ENCODE measurements at regions not wholly inside any gene's neighbourhood (a gene's known extent, or its start where the extent isn't known, plus 50 kb on each side); places are given as distances from the start of the nearest gene placed in this dataset.

- no peak for DNase-seq (ENCODE audit: low read depth in 4 of 4, low spot score in 3 of 4)
Observed at GRCh38 chr3:3579658-3580057, 219.6 kb upstream of the LRRN1 start.

DNA sequence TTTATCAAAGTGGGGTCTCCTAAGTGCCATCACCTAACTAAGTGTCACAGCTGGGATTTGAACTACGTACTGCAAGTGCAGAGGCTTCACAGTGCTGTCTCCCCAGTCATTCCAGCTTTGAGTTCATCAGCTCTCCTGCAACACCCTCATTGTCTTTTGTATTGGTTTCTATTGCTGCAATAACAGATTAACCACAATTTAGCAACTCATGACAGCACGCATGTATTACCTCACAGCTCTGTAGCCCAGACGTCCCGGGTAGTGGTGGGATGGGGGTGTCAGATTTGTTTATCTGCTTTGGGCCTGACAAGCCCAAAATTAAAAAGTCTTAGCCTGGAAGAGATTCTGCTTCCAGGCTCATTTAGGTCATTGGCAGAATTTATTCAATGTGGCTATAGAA is 220.5 kb upstream of the LRRN1 start:
- no peak for DNase-seq (ENCODE audit: low read depth in 4 of 4, low spot score in 3 of 4)

DNA sequence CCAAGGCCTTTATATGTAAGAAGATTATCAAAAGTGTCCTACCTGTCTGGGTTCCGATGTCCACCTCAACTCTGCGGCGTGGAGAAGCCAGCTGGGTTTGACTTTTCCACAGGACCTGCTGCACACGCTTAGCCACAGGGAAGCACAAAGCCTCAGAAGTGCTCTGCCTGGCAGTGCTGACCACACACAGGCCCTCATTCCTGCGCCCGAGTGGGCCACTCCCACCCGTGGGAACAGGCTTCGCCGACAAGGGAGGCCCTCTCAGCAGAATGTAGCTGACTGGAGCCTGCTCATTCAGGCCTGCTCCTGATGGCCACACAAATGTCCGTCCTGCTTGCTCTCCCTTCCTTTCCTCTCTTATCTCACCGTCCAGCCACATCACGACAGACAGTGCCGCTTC is 221.4 kb upstream of the LRRN1 start:
- DNase-seq (ENCODE audit: low read depth in 4 of 4, low spot score in 3 of 4): no peak

DNA sequence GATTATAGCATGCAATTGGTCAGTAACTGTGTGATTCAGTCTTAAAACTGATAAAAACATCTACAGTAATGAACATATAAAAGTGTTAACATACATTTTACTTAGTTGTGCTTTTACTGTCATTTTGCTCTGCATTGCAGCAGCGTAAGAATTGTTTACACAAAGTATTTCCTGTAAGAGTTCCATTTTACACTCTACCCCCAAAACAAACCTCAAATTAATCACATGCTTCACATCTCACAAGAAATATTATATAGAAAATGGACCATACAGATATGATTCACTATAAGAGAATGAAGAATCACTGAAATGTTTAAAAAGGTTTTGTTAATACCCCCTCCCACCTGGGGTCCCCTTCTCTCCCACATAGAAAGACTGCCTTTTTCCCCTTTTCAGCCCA is 225.9 kb upstream of the LRRN1 start:
- DNase-seq (ENCODE audit: low read depth in 4 of 4, low spot score in 3 of 4): no peak

DNA sequence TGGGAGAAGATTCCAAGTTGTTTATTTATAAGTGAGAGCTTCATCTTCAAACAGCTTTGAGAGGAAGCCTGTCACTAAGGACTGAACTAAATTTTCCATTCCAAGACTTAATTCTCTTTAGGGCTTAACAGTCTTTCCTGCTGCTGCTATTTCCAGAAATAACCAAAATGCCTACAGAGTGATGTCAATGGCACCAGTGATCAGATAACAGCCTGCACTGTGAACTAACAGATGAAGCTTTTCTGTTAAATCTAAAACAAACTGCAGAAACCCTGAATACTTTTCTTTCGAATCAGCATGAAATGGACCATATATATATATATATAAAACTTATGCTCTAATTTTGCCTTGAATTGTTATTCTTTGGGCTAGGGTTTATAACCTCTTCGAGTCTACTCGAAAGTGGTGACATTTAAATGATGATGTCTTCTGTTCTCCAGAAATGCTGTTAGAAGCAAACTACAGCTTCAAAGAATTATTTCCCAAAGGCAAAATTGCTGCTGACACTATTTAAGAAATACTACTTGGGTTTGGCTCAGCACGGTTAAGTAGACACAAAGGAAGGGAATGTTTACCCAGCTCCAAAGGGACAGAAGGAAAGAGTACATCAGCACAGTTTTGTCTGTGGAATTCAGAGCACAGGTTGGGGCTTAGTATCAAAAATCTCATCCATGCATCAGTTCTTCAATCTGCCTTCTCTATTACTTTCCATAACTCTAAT is 238.5 kb upstream of the LRRN1 start:
- no peak for DNase-seq (ENCODE audit: low read depth in 4 of 4, low spot score in 3 of 4)

GRCh38 chr3:3559786-3560185 is 239.4 kb upstream of the LRRN1 start:
- DNase-seq (ENCODE audit: low read depth in 4 of 4, low spot score in 3 of 4): no peak

- DNase-seq (ENCODE audit: low read depth in 4 of 4, low spot score in 3 of 4): no peak
Observed at GRCh38 chr3:3556078-3556477, 243.2 kb upstream of the LRRN1 start.

DNA sequence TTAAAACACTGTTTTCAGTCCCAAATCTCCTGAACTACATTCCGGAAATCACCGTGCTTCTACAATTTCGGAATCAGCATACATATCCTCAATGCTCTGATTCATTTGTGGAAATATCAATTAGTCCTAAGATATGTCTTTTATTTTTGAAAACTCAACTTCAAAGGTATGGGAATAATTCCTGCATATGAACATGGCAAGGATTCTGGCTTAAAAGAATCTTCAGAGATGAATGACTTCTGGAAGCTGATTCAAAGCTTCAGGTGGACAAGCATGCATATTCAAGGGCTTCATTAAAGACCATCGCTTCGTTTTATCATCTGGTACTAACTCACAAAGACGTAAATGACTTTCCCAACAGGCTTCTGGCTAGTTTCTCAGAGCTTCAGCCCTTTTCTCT is 246.0 kb upstream of the LRRN1 start:
- DNase-seq (ENCODE audit: low read depth in 4 of 4, low spot score in 3 of 4): no peak

- DNase-seq (ENCODE audit: low read depth in 4 of 4, low spot score in 3 of 4): no peak
Observed at GRCh38 chr3:3552761-3553160, 246.5 kb upstream of the LRRN1 start.

DNA sequence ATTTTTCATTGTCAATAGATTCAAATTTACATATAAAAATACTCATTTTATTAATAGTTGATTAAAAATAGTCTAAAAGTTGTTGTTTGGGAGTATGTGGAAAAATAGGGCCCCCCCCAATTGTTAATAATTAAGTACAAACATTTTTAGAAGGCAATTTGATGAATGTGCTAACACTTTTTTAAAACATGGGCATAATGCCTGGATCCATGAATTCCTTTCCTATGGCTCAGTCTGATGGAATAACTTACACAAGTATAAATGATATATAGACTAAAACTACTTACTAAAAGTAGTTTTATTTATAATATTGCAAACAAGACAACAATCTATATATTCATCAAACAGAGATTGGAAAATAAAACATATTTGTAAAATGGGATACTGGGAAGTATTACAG is 247.2 kb upstream of the LRRN1 start:
- no peak for DNase-seq (ENCODE audit: low read depth in 4 of 4, low spot score in 3 of 4)

DNA sequence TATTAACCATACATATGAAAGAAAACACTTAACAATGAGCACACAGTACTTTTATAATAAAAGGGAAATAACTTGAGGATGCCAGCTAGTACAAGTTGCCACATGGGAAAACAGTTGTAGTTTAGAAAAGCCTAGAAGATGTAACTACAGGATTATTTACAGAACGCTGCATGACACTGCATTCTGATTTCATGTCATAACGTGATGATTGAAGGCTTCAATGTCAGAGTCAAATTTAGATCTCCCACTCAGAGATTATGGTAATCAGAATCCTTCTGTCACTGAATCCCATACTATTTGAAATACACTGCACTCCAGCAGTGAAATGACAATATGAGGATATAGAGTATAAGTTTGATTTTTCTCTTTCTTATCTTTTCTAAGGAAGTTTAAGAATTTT is 253.9 kb upstream of the LRRN1 start:
- DNase-seq (ENCODE audit: low read depth in 4 of 4, low spot score in 3 of 4): no peak

GRCh38 chr3:3538451-3538850 is 260.8 kb upstream of the LRRN1 start:
- no peak for DNase-seq (ENCODE audit: low read depth in 4 of 4, low spot score in 3 of 4)

GRCh38 chr3:3532508-3532907 is 266.7 kb upstream of the LRRN1 start:
- DNase-seq (ENCODE audit: low read depth in 4 of 4, low spot score in 3 of 4): no peak

- DNase-seq (ENCODE audit: low read depth in 4 of 4, low spot score in 3 of 4): no peak
Observed at GRCh38 chr3:3531476-3531875, 267.8 kb upstream of the LRRN1 start.

DNA sequence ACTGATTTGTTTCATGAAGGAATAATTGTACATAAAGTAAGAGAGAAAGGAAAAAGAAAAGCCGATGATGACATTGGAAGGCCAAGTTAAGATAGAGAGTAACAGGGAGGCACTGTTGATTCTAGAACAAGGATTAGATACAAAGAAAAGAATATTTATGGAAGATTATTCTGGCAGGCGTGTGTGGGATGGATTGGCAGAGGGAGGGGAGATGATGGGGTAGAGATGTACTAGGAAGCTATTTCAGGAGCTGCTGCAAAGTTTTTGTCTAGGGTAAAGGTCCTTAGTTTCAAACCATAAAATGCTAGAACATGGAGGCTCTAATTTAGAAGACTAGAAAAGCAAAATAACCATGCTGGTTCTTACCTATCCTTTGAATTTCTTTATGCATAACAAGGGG is 280.0 kb upstream of the LRRN1 start:
- DNase-seq (ENCODE audit: low read depth in 4 of 4, low spot score in 3 of 4): no peak

- peak in 1 of 4 donors; percentile 3 for DNase-seq (ENCODE audit: low read depth in 4 of 4, low spot score in 3 of 4)
Observed at GRCh38 chr3:3516996-3517395, 282.2 kb upstream of the LRRN1 start.

GRCh38 chr3:3516384-3516783 is 282.8 kb upstream of the LRRN1 start:
- no peak for DNase-seq (ENCODE audit: low read depth in 4 of 4, low spot score in 3 of 4)

DNA sequence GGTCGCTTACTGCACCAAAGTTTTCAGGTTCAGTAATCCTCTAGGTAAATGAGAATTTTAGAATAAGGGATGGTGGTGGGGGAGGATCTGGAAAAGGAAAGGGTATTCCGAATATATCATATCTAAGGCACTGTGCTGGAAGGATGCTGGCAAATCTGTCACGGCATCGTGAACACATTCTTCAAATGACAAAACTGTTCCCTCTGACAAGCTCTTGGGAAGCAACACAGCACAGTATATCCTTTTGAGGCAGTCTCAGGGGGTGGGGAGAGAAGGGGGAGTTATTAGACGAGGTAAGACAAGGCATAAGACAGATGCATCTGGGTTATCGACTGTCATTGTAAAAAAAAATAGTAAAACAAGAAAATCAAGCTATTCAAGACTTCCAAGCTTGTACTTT is 289.6 kb upstream of the LRRN1 start:
- no peak for DNase-seq (ENCODE audit: low read depth in 4 of 4, low spot score in 3 of 4)

DNA sequence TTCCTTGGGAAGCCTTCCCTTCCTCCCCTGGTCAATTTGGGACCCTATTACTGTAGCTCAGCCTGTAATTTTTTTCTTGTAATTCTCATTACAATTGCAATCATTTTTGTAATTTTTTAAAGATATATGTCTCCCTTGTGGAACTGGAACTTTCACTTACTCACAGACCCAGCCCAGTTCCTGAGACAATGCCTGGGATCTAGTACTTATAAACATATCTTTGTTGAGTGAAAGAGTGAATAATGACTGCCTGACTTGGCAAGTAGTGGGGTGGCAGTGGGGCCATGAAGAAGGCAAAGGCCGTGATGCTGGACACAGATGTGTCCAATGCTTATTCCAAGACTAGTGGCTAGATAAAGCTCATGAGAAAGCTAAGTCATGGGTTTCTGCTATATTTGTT is 294.5 kb upstream of the LRRN1 start:
- DNase-seq (ENCODE audit: low read depth in 4 of 4, low spot score in 3 of 4): no peak

- no peak for DNase-seq (ENCODE audit: low read depth in 4 of 4, low spot score in 3 of 4)
Observed at GRCh38 chr3:3503411-3503810, 295.8 kb upstream of the LRRN1 start.

- DNase-seq (ENCODE audit: low read depth in 4 of 4, low spot score in 3 of 4): no peak
Observed at GRCh38 chr3:3499987-3500386, 299.2 kb upstream of the LRRN1 start.

- no peak for DNase-seq (ENCODE audit: low read depth in 4 of 4, low spot score in 3 of 4)
Observed at GRCh38 chr3:3499012-3499562, 300.1 kb upstream of the LRRN1 start.

DNA sequence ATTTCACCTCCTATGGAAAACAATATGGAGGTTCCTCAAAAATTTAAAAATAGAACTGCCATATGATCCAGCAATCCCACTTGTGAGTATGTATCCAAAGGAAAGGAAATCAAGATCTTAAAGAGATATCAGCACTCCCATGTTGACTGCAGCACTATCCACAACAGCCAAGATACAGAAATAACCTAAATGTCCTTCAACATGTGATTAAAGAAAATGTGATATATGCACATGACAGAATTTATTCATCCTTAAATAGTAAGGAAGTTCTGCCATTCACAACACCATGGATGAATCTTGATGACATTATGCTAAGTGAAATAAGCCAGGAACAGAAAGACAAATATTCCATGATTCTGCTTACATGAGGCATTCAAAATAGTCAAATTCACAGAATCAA is 303.6 kb upstream of the LRRN1 start:
- DNase-seq (ENCODE audit: low read depth in 4 of 4, low spot score in 3 of 4): no peak

Data from left renal pelvis (tissue), 4 donors.